Fibroblast of lung (primary cell): ENCODE measurements at regions not wholly inside any gene's neighbourhood (a gene's known extent, or its start where the extent isn't known, plus 50 kb on each side); places are given as distances from the start of the nearest gene placed in this dataset.

ENCODE experiments used
- EZH2 ChIP-seq: IDR thresholded peaks from 2 replicates; pipeline ENCODE4 v1.5.1; 2012; ENCODE audit warnings: low read length, control low read depth, mild to moderate bottlenecking; ENCODE audit errors: missing control alignments
- TF ChIP-seq, protein P1 (sequence below), 2 donors: IDR thresholded peaks in 1 of 2; conservative IDR thresholded peaks in 1 of 2; 1 replicate in 1 of 2; 2 replicates in 1 of 2; pipeline ENCODE4 v1.5.1; 2011 to 2012; ENCODE audit warnings: low read length in 2 of 2, control low read depth in 1 of 2, inconsistent platforms in 1 of 2, low read depth in 1 of 2, mild to moderate bottlenecking in 1 of 2

- TF ChIP-seq, protein P1, sequence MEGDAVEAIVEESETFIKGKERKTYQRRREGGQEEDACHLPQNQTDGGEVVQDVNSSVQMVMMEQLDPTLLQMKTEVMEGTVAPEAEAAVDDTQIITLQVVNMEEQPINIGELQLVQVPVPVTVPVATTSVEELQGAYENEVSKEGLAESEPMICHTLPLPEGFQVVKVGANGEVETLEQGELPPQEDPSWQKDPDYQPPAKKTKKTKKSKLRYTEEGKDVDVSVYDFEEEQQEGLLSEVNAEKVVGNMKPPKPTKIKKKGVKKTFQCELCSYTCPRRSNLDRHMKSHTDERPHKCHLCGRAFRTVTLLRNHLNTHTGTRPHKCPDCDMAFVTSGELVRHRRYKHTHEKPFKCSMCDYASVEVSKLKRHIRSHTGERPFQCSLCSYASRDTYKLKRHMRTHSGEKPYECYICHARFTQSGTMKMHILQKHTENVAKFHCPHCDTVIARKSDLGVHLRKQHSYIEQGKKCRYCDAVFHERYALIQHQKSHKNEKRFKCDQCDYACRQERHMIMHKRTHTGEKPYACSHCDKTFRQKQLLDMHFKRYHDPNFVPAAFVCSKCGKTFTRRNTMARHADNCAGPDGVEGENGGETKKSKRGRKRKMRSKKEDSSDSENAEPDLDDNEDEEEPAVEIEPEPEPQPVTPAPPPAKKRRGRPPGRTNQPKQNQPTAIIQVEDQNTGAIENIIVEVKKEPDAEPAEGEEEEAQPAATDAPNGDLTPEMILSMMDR (conservative IDR thresholded peaks at IDR 0.05 in 1 of 2, IDR thresholded peaks at IDR 0.05 in 1 of 2; ENCODE audit: low read depth in 1 of 2, low read length in 2 of 2) = no peak
- no peak for TF ChIP-seq EZH2
Observed at GRCh38 chr5:85428426-85428934, 1043.8 kb upstream of the EDIL3 start.
